Hepatocyte (in vitro differentiated cells): ENCODE measurements at regions not wholly inside any gene's neighbourhood (a gene's known extent, or its start where the extent isn't known, plus 50 kb on each side); places are given as distances from the start of the nearest gene placed in this dataset.

Experiments used
- DNase-seq: peaks from one replicate; pipeline ENCODE4 v3.0.0-alpha.2; 2016; ENCODE audit warnings: low spot score
- H2AFZ ChIP-seq: fragments of 200-600 bp; sonication (generic); 2 replicates; pipeline ENCODE4 v1.6.0; 2016; ENCODE audit warnings: antibody characterized with exemption, mild to moderate bottlenecking
- H3K27ac ChIP-seq: fragments of 200-600 bp; sonication (generic); 2 replicates; pipeline ENCODE4 v1.5.1; 2016; ENCODE audit warnings: mild to moderate bottlenecking
- H3K27me3 ChIP-seq: fragments of 200-600 bp; sonication (generic); 2 replicates; pipeline ENCODE4 v1.6.1; 2016
- H3K36me3 ChIP-seq: fragments of 200-600 bp; sonication (generic); replicated peaks from 2 replicates; pipeline ENCODE4 v1.5.1; 2016; ENCODE audit warnings: low read depth; ENCODE audit not compliant: insufficient read depth
- H3K4me1 ChIP-seq: fragments of 200-600 bp; sonication (generic); 2 replicates; pipeline ENCODE4 v1.5.1; 2016; ENCODE audit warnings: mild to moderate bottlenecking, moderate library complexity; ENCODE audit not compliant: insufficient read depth
- H3K4me2 ChIP-seq: fragments of 200-600 bp; sonication (generic); 2 replicates; pipeline ENCODE4 v1.6.0; 2016
- H3K4me3 ChIP-seq: fragments of 200-600 bp; sonication (generic); 2 replicates; pipeline ENCODE4 v1.5.1; 2016; ENCODE audit warnings: mild to moderate bottlenecking
- H3K79me2 ChIP-seq: fragments of 200-600 bp; sonication (generic); 2 replicates; pipeline ENCODE4 v1.6.0; 2017; ENCODE audit warnings: mild to moderate bottlenecking
- H3K9me2 ChIP-seq: fragments of 200-600 bp; sonication (generic); replicated peaks from 2 replicates; pipeline ENCODE4 v1.6.0; 2017; ENCODE audit warnings: mild to moderate bottlenecking; ENCODE audit not compliant: insufficient read depth
- H3K9me3 ChIP-seq: fragments of 200-600 bp; sonication (generic); 2 replicates; pipeline ENCODE4 v1.5.1; 2016; ENCODE audit warnings: low read depth, mild to moderate bottlenecking
- H4K20me1 ChIP-seq: fragments of 200-600 bp; sonication (generic); 2 replicates; pipeline ENCODE4 v1.6.0; 2016; ENCODE audit warnings: mild to moderate bottlenecking; ENCODE audit not compliant: insufficient read depth, poor library complexity, severe bottlenecking
- CTCF ChIP-seq: fragments of 200-600 bp; sonication (generic); IDR thresholded peaks from 2 replicates; pipeline ENCODE4 v1.5.1; 2016; ENCODE audit warnings: antibody characterized with exemption, mild to moderate bottlenecking; ENCODE audit not compliant: poor library complexity
- EZH2 ChIP-seq: fragments of 200-600 bp; sonication (generic); IDR thresholded peaks from 2 replicates; pipeline ENCODE4 v1.6.1; 2016; ENCODE audit warnings: antibody characterized with exemption, mild to moderate bottlenecking, borderline replicate concordance
- EZH2phosphoT487 ChIP-seq: fragments of 200-600 bp; sonication (generic); IDR thresholded peaks from one replicate; pipeline ENCODE4 v1.6.1; 2018; ENCODE audit warnings: antibody characterized with exemption, mild to moderate bottlenecking, low read depth, moderate library complexity; ENCODE audit not compliant: unreplicated experiment, severe bottlenecking
- WGBS: methylation state at CpG from one replicate; pipeline ENCODE4 v1.1.6; 2016; ENCODE audit warnings: low lambda C conversion rate; ENCODE audit errors: missing lambda C conversion rate; 5-methylcytosine and 5-hydroxymethylcytosine counted together

DNA sequence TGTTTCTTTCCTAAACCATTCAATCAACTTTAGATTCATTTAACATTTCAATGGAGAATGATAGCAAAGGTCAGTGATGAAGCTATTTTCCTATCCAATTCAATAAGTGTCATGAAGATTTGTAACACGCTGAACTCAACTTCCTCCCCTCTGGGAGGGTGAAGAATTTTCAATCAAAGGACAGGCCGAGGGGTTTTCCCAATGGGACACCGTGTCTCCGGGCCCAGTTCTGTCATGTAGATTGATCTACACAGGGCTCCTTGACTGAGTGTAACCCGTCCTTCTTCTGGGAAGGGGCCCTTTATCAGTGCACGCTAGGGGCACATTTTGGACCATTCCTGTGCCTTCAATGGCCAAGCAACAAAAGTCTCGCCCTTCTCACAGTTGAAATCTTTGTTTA, 90.1 kb downstream of the KCNE4 start:
- no peak overlapping the region for H2AFZ ChIP-seq
- H3K27ac ChIP-seq = no peak overlapping the region
- no peak overlapping the region for H3K4me3 ChIP-seq
- WGBS = 90% methylated on average over 7 of the region's 7 CpGs
- H3K9me2 ChIP-seq = no peaks in the 10 kb centered on the region
- no peaks in the 10 kb centered on the region for H4K20me1 ChIP-seq
- no peaks in the 10 kb centered on the region for H3K27me3 ChIP-seq
- no peaks in the 10 kb centered on the region for H3K9me3 ChIP-seq
- no peak for DNase-seq
- H3K36me3 ChIP-seq = no peaks in the 10 kb centered on the region
- no peaks in the 10 kb centered on the region for H3K4me1 ChIP-seq
- TF ChIP-seq EZH2 (no peak), CTCF (no peak), EZH2phosphoT487 (no peak)
- no peaks in the 10 kb centered on the region for H3K79me2 ChIP-seq
- H3K4me2 ChIP-seq = no peak overlapping the region

- H3K4me1 ChIP-seq = no peaks in the 10 kb centered on the region
- no peaks in the 10 kb centered on the region for H4K20me1 ChIP-seq
- 76% methylated on average over 3 of the region's 3 CpGs for WGBS
- no peaks in the 10 kb centered on the region for H3K79me2 ChIP-seq
- no peak overlapping the region for H3K4me2 ChIP-seq
- H3K27ac ChIP-seq = no peak overlapping the region
- H3K9me3 ChIP-seq = no peaks in the 10 kb centered on the region
- no peaks in the 10 kb centered on the region for H3K27me3 ChIP-seq
- DNase-seq = no peak
- no peaks in the 10 kb centered on the region for H3K36me3 ChIP-seq
- no peak overlapping the region for H3K4me3 ChIP-seq
- H2AFZ ChIP-seq = no peak overlapping the region
- TF ChIP-seq EZH2 (no peak), EZH2phosphoT487 (no peak), CTCF (no peak)
- no peaks in the 10 kb centered on the region for H3K9me2 ChIP-seq
Measured at GRCh38 chr2:223147431-223147830, 95.4 kb downstream of the KCNE4 start.

DNA sequence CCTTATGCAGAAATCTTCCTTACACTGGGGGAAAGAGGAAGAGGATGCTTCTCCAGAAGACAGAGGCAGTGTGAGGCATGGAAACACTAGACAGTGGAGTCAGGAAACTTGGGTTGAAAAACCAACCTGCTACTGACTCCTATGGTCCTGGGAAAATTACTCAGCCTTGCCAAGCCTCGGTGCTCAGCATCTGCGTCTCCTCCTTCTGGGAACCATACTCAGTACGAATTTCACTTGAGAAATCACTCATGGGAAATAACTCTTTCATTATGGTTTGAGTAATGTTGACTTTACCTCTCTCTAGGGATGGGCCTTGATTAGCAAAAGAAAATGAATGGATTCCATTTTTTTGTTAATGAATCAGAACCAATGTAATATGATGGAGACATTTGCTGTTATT, 96.5 kb downstream of the KCNE4 start:
- Histone ChIP-seq H3K4me3 (no peak overlapping the region), H3K27ac (no peak overlapping the region), H3K79me2 (no peaks in the 10 kb centered on the region), H2AFZ (no peak overlapping the region), H3K9me2 (no peaks in the 10 kb centered on the region), H3K36me3 (no peaks in the 10 kb centered on the region), H3K4me2 (no peak overlapping the region), H3K4me1 (no peaks in the 10 kb centered on the region), H3K27me3 (no peaks in the 10 kb centered on the region), H3K9me3 (no peaks in the 10 kb centered on the region), H4K20me1 (no peaks in the 10 kb centered on the region)
- no peak for TF ChIP-seq EZH2
- WGBS = 94% methylated on average over 3 of the region's 3 CpGs
- no peak for DNase-seq

GRCh38 chr2:223155956-223156355, 104.0 kb downstream of the KCNE4 start:
- no peak for DNase-seq
- Histone ChIP-seq H3K36me3 (no peaks in the 10 kb centered on the region), H3K27ac (no peak overlapping the region), H3K27me3 (no peaks in the 10 kb centered on the region), H3K9me2 (no peaks in the 10 kb centered on the region), H3K9me3 (no peaks in the 10 kb centered on the region), H3K4me1 (no peaks in the 10 kb centered on the region), H3K79me2 (no peaks in the 10 kb centered on the region), H3K4me3 (no peak overlapping the region), H4K20me1 (no peaks in the 10 kb centered on the region), H2AFZ (no peak overlapping the region), H3K4me2 (no peak overlapping the region)
- no peak for TF ChIP-seq EZH2phosphoT487
- no peak for TF ChIP-seq EZH2
- TF ChIP-seq CTCF = no peak
